ENCODE measurements at regions not wholly inside any gene's neighbourhood (a gene's known extent, or its start where the extent isn't known, plus 50 kb on each side); places are given as distances from the start of the nearest gene placed in this dataset.
"Not testable (repeated sequence)": the region's sequence is repeated elsewhere in the genome, so short reads cannot be mapped to it uniquely, and the experiment has no call there.

DNA sequence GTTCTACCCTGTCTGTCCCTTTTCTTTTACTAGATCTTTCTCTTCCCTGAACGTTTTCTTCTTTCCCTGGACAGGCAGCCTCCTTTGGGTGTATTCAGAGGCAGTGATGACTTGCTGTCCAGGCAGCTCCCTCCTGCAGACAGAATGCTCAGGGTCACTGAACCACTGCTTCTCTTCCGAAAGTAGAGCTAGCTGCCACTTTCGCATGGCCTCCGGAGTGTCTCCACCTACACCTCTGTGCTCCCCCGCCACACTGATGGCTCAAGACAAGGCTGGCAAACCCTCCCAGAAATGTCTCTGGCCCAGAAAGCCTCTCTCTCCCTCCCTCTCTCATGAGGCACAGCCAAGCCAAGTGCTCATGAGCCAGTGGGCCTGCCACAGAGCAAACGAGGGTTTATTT lies 207.8 kb downstream of the CDRT15L2 start:
- DNase-seq = no peak
- peaks cover 13% of the 10 kb centered on the region for H3K27me3 ChIP-seq
- H3K4me3 ChIP-seq = no peak overlapping the region
- 68 to 84% (median 73%) methylated on average over 5 to 6 of the region's 6 CpGs for WGBS, 4 donors
- no peaks in the 10 kb centered on the region for H3K36me3 ChIP-seq (replicated peaks in 1 of 2)
- no peak overlapping the region for H3K27ac ChIP-seq
- intact Hi-C loops (cut with DNase I) = no loop called here
- no peaks in the 10 kb centered on the region for H3K4me1 ChIP-seq (replicated peaks in 1 of 2)
- no peaks in the 10 kb centered on the region for H3K9me3 ChIP-seq (replicated peaks in 1 of 3)
- no peak for TF ChIP-seq POLR2A (IDR thresholded peaks at IDR 0.05)
- TF ChIP-seq, protein P1, sequence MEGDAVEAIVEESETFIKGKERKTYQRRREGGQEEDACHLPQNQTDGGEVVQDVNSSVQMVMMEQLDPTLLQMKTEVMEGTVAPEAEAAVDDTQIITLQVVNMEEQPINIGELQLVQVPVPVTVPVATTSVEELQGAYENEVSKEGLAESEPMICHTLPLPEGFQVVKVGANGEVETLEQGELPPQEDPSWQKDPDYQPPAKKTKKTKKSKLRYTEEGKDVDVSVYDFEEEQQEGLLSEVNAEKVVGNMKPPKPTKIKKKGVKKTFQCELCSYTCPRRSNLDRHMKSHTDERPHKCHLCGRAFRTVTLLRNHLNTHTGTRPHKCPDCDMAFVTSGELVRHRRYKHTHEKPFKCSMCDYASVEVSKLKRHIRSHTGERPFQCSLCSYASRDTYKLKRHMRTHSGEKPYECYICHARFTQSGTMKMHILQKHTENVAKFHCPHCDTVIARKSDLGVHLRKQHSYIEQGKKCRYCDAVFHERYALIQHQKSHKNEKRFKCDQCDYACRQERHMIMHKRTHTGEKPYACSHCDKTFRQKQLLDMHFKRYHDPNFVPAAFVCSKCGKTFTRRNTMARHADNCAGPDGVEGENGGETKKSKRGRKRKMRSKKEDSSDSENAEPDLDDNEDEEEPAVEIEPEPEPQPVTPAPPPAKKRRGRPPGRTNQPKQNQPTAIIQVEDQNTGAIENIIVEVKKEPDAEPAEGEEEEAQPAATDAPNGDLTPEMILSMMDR (IDR thresholded peaks at IDR 0.05) = no peak

DNA sequence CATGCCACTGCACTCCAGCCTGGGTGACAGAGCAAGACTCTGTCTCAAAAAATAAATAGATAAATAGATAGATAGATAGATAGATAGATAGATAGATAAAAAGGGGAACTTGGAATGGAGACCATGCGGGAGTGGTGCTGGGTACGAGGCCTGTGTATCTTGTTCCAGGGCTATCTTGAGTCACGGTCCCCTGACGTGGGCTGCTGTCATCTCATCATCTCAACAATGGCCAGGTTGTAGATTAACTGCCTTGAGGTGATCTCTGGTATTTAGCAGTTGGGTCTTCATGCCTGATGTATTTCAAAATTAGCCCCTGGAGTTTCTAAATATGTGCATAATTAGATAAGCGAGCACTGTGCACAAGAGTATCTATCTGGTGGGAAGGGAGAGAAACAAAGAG lies 212.1 kb downstream of the CDRT15L2 start:
- TF ChIP-seq POLR2A (IDR thresholded peaks at IDR 0.05) = no peak
- TF ChIP-seq, protein P1 (IDR thresholded peaks at IDR 0.05) = no peak
- Histone ChIP-seq H3K27ac (no peak overlapping the region), H3K27me3 (no peaks in the 10 kb centered on the region), H3K36me3 (replicated peaks in 1 of 2) (no peaks in the 10 kb centered on the region), H3K9me3 (replicated peaks in 1 of 3) (no peaks in the 10 kb centered on the region), H3K4me3 (no peak overlapping the region), H3K4me1 (replicated peaks in 1 of 2) (no peaks in the 10 kb centered on the region)
- intact Hi-C loops (cut with DNase I) = no loop called here
- WGBS, 4 donors = 92 to 96% (median 93%) methylated on average over 5 of the region's 5 CpGs
- no peak for DNase-seq

GRCh38 chr17:20794532-20794931 lies 215.0 kb downstream of the CDRT15L2 start:
- H3K36me3 ChIP-seq (replicated peaks in 1 of 2); DNase-seq; intact Hi-C loops (cut with DNase I); H3K9me3 ChIP-seq (replicated peaks in 1 of 3); H3K4me1 ChIP-seq (replicated peaks in 1 of 2); H3K27me3 ChIP-seq; H3K27ac ChIP-seq; H3K4me3 ChIP-seq: not testable (repeated sequence)
- 67 to 75% (median 71%) methylated on average over 6 of the region's 6 CpGs for WGBS, 4 donors

- WGBS, 4 donors = 80 to 84% (median 81%) methylated on average over 3 of the region's 3 CpGs
- Histone ChIP-seq H3K36me3 (replicated peaks in 1 of 2) (no peaks in the 10 kb centered on the region), H3K27ac (no peak overlapping the region), H3K4me1 (replicated peaks in 1 of 2) (no peaks in the 10 kb centered on the region), H3K27me3 (peaks cover 16% of the 10 kb centered on the region), H3K9me3 (replicated peaks in 1 of 3) (no peaks in the 10 kb centered on the region), H3K4me3 (no peak overlapping the region)
- no peak for DNase-seq
- intact Hi-C loops (cut with DNase I) = loop anchor here in 1 of 2 donors (5.0 kb wide), 1 partner anchor 195 kb away; no protein-coding TSS in a partner anchor
- TF ChIP-seq, protein P1 (IDR thresholded peaks at IDR 0.05) = no peak
- TF ChIP-seq POLR2A (IDR thresholded peaks at IDR 0.05) = no peak
These were observed 217.8 kb downstream of the CDRT15L2 start for GRCh38 chr17:20797292-20797691.

- TF ChIP-seq, protein P1 (IDR thresholded peaks at IDR 0.05) = no peak
- TF ChIP-seq POLR2A (IDR thresholded peaks at IDR 0.05) = no peak
- Histone ChIP-seq H3K27ac (no peak overlapping the region), H3K4me1 (replicated peaks in 1 of 2) (no peaks in the 10 kb centered on the region), H3K9me3 (replicated peaks in 1 of 3) (no peaks in the 10 kb centered on the region), H3K4me3 (no peak overlapping the region), H3K36me3 (replicated peaks in 1 of 2) (no peaks in the 10 kb centered on the region), H3K27me3 (peaks cover 16% of the 10 kb centered on the region)
- WGBS, 4 donors = 50 to 76% (median 58%) methylated on average over 2 of the region's 2 CpGs
- intact Hi-C loops (cut with DNase I) = no loop called here
- DNase-seq = no peak
These were observed 220.6 kb downstream of the CDRT15L2 start for GRCh38 chr17:20800146-20800545.

Data from adrenal gland (tissue), 9 donors.